Small intestine (tissue), 7 donors: ENCODE measurements at regions not wholly inside any gene's neighbourhood (a gene's known extent, or its start where the extent isn't known, plus 50 kb on each side); places are given as distances from the start of the nearest gene placed in this dataset.
"Not testable (repeated sequence)": the region's sequence is repeated elsewhere in the genome, so short reads cannot be mapped to it uniquely, and the experiment has no call there.

ENCODE experiments used
- DNase-seq, 2 donors: peaks; one replicate each; pipeline versions ENCODE4 v3.0.0 to v3.0.0-alpha.2; 2013
- FAIRE-seq: peaks from 2 replicates; lab custom pipeline; 2012; peaks lifted over from hg19 to GRCh38; lab: Jason Lieb, UNC
- H3K27ac ChIP-seq, 3 donors: one replicate each; pipeline ENCODE4 v1.5.1; 2013; ENCODE audit warnings: low read length in 2 of 3, mild to moderate bottlenecking in 2 of 3, control low read depth in 1 of 3, inconsistent platforms in 1 of 3, low read depth in 1 of 3, moderate library complexity in 1 of 3
- H3K27me3 ChIP-seq, 3 donors: one replicate each; pipeline ENCODE4 v1.6.1; 2013; ENCODE audit warnings: low read length in 3 of 3, inconsistent platforms in 1 of 3; ENCODE audit not compliant: control insufficient read depth in 3 of 3, insufficient read depth in 3 of 3
- H3K36me3 ChIP-seq, 3 donors: one replicate each; pipeline ENCODE4 v1.6.1; 2013; ENCODE audit warnings: low read length in 3 of 3, inconsistent platforms in 1 of 3, low read depth in 1 of 3, mild to moderate bottlenecking in 1 of 3, moderate library complexity in 1 of 3; ENCODE audit not compliant: control insufficient read depth in 3 of 3, insufficient read depth in 2 of 3
- H3K4me1 ChIP-seq, 3 donors: one replicate each; pipeline ENCODE4 v1.6.1; 2013; ENCODE audit warnings: low read length in 2 of 3, inconsistent platforms in 1 of 3, low read depth in 1 of 3, mild to moderate bottlenecking in 1 of 3, moderate library complexity in 1 of 3; ENCODE audit not compliant: control insufficient read depth in 3 of 3, insufficient read depth in 2 of 3
- H3K4me3 ChIP-seq, 3 donors: one replicate each; pipeline ENCODE4 v1.5.1; 2013; ENCODE audit warnings: low read length in 3 of 3, control low read depth in 1 of 3, inconsistent platforms in 1 of 3, low read depth in 1 of 3, mild to moderate bottlenecking in 1 of 3, moderate library complexity in 1 of 3
- H3K9me3 ChIP-seq, 2 donors: one replicate each; pipeline ENCODE4 v1.6.1; 2013; ENCODE audit warnings: low read depth in 1 of 2, low read length in 1 of 2; ENCODE audit not compliant: control insufficient read depth in 2 of 2, insufficient read depth in 1 of 2
- WGBS, 3 donors: extraction: QIAGEN DNeasy Blood & Tissue Kit; methylation state at CpG; one replicate each; pipeline ENCODE4 v1.1.7; 2013; 5-methylcytosine and 5-hydroxymethylcytosine counted together
- donor health status: healthy with polysubstance abuse.
- donor health status: control.
- donor health status: control.
- donor health status: Bipolar disorder and iron deficiency.
- donor health status: healthy.

DNA sequence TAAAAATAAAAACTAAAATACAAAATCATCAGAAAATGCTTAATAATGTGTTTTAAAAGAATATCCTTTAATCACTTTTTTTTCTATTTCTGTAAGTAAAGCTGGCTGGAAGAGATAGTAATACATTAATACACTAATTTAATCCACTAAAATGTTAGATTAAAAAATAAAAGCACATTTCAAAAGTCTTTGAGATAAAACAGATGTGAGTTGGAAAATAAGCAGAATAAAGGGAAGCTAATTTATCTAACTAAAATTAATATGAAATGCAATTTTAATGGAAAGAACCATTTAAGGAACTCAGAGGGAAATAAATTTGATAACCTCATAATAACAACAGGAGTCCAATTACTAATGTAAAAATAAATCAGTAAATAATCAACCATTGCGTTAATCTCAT lies 774.8 kb upstream of the MBL2 start:
- FAIRE-seq = peak; percentile 72
- H3K4me3 ChIP-seq = no peak overlapping the region

DNA sequence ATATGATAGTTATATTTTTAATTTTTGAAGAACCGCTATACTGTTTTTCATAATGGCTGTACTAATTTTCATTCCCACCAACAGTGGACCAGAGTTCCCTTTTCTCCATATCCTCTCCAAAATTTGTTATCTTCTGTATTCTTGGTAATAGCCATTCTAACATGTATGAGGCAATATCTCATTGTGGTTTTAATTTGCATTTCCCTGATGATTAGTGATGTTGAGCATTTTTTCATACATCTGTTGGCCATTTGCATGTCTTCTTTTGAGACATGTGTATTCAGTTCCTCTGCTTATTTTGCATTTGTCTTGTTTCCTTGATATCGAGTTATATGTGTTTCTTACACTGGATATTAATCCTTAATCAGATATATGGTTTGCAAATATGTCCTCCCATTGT lies 770.8 kb upstream of the MBL2 start:
- WGBS, 3 donors = 83 to 89% (median 86%) methylated on average over 2 of the region's 2 CpGs
- no peak for FAIRE-seq

More for the DNA sequence above, 774.8 kb upstream of the MBL2 start:
- no peak for DNase-seq
- H3K9me3 ChIP-seq = no peaks in the 10 kb centered on the region
- H3K4me1 ChIP-seq = no peaks in the 10 kb centered on the region
- 79 to 95% (median 79%) methylated on average over 1 of the region's 1 CpG for WGBS, 3 donors
- H3K27ac ChIP-seq = no peak overlapping the region
- no peaks in the 10 kb centered on the region for H3K27me3 ChIP-seq
- H3K36me3 ChIP-seq = no peaks in the 10 kb centered on the region

DNA sequence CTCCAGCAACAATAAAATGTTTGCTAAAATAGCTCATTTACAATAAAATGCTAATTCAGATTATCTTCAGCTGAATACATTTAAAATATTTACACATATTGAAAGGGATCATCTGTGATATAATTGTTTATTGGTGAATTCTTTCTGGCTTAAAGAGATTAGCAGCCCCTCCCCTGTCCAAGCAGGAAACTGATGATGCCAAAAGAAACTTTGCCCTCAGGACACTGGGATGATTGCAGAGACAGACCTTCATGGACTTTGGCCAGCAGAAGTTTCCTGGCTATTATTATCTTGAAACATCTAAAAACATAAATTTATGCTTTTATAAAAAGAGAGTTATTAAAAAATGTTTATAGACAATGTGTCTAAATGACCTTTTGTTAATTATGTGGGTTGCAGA lies 764.9 kb upstream of the MBL2 start:
- peak; percentile 5 to 46 for DNase-seq
- no peak overlapping the region for H3K27ac ChIP-seq
- no peaks in the 10 kb centered on the region for H3K36me3 ChIP-seq
- FAIRE-seq = no peak
- H3K27me3 ChIP-seq = no peaks in the 10 kb centered on the region
- no peaks in the 10 kb centered on the region for H3K9me3 ChIP-seq
- no peaks in the 10 kb centered on the region for H3K4me1 ChIP-seq
- no peak overlapping the region for H3K4me3 ChIP-seq

More for the DNA sequence above, 770.8 kb upstream of the MBL2 start:
- no peak overlapping the region for H3K27ac ChIP-seq
- H3K27me3 ChIP-seq = no peaks in the 10 kb centered on the region
- no peaks in the 10 kb centered on the region for H3K9me3 ChIP-seq
- DNase-seq = no peak
- H3K4me3 ChIP-seq = no peak overlapping the region
- no peaks in the 10 kb centered on the region for H3K4me1 ChIP-seq
- H3K36me3 ChIP-seq = no peaks in the 10 kb centered on the region

DNA sequence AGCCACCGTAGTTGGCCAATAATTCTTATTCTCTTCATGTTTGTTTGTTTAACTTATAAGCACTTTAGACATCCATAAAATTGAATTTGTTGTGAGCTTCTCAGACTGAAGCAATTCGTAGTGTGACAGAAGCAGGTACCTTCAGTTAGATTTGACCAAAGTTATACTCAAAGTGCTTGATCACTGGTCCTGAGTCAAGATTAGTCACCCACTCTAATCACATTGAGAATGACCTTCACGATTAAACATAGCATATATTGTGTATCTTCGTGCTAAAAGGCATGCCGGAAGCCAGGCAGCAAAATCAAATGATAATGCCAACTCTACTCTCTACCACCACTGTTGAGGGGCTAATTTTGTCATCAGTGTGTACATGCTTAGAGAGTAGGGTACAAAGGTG lies 763.7 kb upstream of the MBL2 start:
- no peaks in the 10 kb centered on the region for H3K27me3 ChIP-seq
- no peak for DNase-seq
- no peak for FAIRE-seq
- whole genome bisulfite sequencing, 3 donors = 61 to 68% (median 65%) methylated on average over 5 of the region's 5 CpGs
- H3K27ac ChIP-seq = no peak overlapping the region
- no peaks in the 10 kb centered on the region for H3K4me1 ChIP-seq
- H3K4me3 ChIP-seq = no peak overlapping the region
- no peaks in the 10 kb centered on the region for H3K36me3 ChIP-seq
- H3K9me3 ChIP-seq = no peaks in the 10 kb centered on the region

DNA sequence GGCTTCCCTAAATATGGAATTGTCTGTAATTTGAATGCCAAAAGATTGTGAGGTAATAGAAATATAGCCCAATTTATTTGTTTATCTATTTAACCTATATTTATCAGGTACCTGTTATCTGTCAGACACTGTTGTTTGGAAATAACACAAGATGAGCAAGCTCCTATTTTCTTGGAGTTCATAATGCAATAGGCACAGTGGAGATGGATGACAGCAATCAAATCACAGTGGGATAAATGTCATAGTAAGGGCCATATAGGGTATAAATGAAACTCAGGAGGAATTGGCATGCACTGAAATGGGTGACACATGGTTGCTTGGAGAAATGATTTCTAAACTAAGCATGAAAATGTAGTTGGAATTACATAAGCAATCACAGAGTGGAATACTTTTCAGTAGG lies 761.8 kb upstream of the MBL2 start:
- H3K36me3 ChIP-seq = no peaks in the 10 kb centered on the region
- no peak overlapping the region for H3K27ac ChIP-seq
- no peaks in the 10 kb centered on the region for H3K9me3 ChIP-seq
- H3K4me1 ChIP-seq = no peaks in the 10 kb centered on the region
- no peak for DNase-seq
- FAIRE-seq = no peak
- H3K4me3 ChIP-seq = no peak overlapping the region
- no peaks in the 10 kb centered on the region for H3K27me3 ChIP-seq

DNA sequence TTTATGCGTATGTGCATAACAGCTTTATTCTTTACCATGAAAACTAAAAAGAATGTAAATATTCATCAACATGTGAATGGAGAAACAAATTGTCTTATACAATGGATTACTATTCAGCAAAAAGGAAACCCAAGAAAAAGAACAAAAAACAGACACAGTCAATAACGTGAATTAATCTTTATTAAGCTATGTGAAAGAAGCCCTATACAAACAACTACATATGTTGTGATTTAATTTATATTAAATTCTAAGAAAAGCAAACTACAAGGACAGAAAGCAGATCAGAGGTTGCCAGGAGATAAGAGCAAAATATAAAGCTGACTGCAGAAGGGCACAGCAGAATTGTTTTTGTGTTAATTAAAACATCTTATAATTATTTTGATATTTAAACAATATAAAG lies 756.4 kb upstream of the MBL2 start:
- no peak overlapping the region for H3K27ac ChIP-seq
- H3K9me3 ChIP-seq = no peaks in the 10 kb centered on the region
- FAIRE-seq (no peak), DNase-seq (no peak)
- no peaks in the 10 kb centered on the region for H3K27me3 ChIP-seq
- H3K4me3 ChIP-seq = no peak overlapping the region
- H3K36me3 ChIP-seq = no peaks in the 10 kb centered on the region
- no peaks in the 10 kb centered on the region for H3K4me1 ChIP-seq
- WGBS, 3 donors = 57 to 75% (median 71%) methylated on average over 2 of the region's 2 CpGs

DNA sequence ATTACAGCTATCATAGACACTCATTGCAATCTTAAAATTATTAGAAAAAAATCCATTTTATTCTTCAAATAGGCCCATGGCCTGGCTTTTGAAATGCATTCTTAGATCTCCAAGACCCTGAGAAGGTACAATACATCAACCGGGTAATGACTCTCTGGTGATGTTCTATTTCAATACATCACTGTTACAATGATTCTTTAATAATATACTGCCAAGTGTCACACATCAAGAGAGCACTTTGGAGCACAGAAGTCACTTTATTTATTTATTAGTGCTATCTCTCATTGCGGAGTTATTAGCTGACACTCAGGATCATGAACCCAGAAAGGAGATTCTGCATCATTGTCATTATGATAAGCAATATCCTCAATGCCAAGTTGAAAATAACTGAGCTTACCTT lies 748.5 kb upstream of the MBL2 start:
- DNase-seq (no peak), FAIRE-seq (no peak)
- Histone ChIP-seq H3K36me3 (no peaks in the 10 kb centered on the region), H3K4me3 (no peak overlapping the region), H3K27ac (no peak overlapping the region), H3K27me3 (no peaks in the 10 kb centered on the region), H3K9me3 (peaks cover 0 to 7% of the 10 kb centered on the region in 2 donors), H3K4me1 (no peaks in the 10 kb centered on the region)
- 70 to 89% (median 86%) methylated on average over 2 of the region's 2 CpGs for WGBS, 3 donors

GRCh38 chr10:53508197-53508596 lies 735.6 kb upstream of the MBL2 start:
- H3K36me3 ChIP-seq = no peaks in the 10 kb centered on the region
- H3K9me3 ChIP-seq = peaks cover 0 to under 1% of the 10 kb centered on the region in 2 donors
- 46 to 69% (median 61%) methylated on average over 1 of the region's 1 CpG for WGBS, 3 donors
- DNase-seq (no peak), FAIRE-seq (no peak)
- no peaks in the 10 kb centered on the region for H3K4me1 ChIP-seq
- H3K4me3 ChIP-seq = no peak overlapping the region
- H3K27me3 ChIP-seq = no peaks in the 10 kb centered on the region
- no peak overlapping the region for H3K27ac ChIP-seq

GRCh38 chr10:53504492-53504891 lies 731.9 kb upstream of the MBL2 start:
- not testable (repeated sequence) for H3K4me3 ChIP-seq, DNase-seq, FAIRE-seq, H3K9me3 ChIP-seq, H3K4me1 ChIP-seq, H3K27ac ChIP-seq, H3K36me3 ChIP-seq, H3K27me3 ChIP-seq
- 86 to 89% (median 88%) methylated on average over 2 of the region's 2 CpGs for WGBS, 3 donors
